ENCODE measurements at regions not wholly inside any gene's neighbourhood (a gene's known extent, or its start where the extent isn't known, plus 50 kb on each side); places are given as distances from the start of the nearest gene placed in this dataset.

GRCh38 chr5:147968855-147969254, 62.5 kb upstream of the C5orf46 start:
- TF ChIP-seq POLR2A (IDR thresholded peaks at IDR 0.05; ENCODE audit: extremely low read depth, insufficient read length) (no peak), CTCF (IDR thresholded peaks at IDR 0.05; ENCODE audit: low read depth, low read length) (no peak)

Data from NB4 (cell line).